ENCODE measurements at regions not wholly inside any gene's neighbourhood (a gene's known extent, or its start where the extent isn't known, plus 50 kb on each side); places are given as distances from the start of the nearest gene placed in this dataset.

DNA sequence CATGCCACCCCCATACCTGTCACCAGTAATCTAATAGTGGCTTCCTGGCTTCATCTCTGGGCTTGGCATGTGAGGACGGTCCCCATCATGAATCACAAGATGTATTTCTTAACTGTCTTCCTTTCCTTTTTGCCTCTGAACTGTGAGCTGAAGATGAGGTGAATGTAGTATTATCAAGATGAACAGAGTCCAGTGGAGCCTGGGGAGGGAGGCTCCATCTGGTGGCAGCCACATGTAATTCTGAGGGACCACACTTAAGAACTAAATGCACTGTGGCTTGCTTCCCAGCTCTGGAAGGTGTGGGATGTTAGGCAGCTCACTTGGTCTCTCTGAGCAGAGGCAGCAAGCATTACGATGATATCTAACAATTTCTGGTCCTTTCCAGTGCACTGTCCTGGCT lies 354.9 kb upstream of the ASIC2 start:
- no peaks in the 10 kb centered on the region for H3K4me1 Mint-ChIP-seq (ENCODE audit: low read depth)

DNA sequence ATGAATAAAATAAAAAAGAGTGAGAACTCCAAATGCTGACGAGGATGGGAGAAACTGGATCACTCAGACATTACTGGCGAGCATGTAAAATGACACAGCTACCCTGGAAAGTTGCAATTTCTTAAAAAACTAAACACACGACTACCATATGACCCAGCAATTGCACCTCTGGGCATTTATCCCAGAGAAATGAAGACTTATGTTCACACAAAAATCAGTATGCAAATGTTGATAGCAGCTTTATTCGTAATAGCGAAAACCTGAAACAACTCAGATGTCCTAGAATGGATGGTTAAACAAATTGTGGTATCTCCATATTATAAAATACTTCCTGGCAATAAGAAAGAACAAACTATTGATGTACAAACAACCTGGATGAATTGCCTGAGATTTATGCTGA lies 357.2 kb upstream of the ASIC2 start:
- Mint-ChIP-seq H3K36me3 (ENCODE audit: low read depth) (no peaks in the 10 kb centered on the region), H3K4me3 (no peak overlapping the region), H3K9me3 (no peaks in the 10 kb centered on the region), H3K27me3 (peaks cover 10% of the 10 kb centered on the region), H3K4me1 (ENCODE audit: low read depth) (no peaks in the 10 kb centered on the region), H3K27ac (no peak overlapping the region)
- intact Hi-C loops (cut with micrococcal nuclease): no loop called here

More for the DNA sequence above, 354.9 kb upstream of the ASIC2 start:
- H3K4me3 Mint-ChIP-seq: no peak overlapping the region
- peaks cover 10% of the 10 kb centered on the region for H3K27me3 Mint-ChIP-seq
- no peak overlapping the region for H3K27ac Mint-ChIP-seq
- no peaks in the 10 kb centered on the region for H3K36me3 Mint-ChIP-seq (ENCODE audit: low read depth)
- no peaks in the 10 kb centered on the region for H3K9me3 Mint-ChIP-seq
- intact Hi-C loops (cut with micrococcal nuclease): no loop called here

DNA sequence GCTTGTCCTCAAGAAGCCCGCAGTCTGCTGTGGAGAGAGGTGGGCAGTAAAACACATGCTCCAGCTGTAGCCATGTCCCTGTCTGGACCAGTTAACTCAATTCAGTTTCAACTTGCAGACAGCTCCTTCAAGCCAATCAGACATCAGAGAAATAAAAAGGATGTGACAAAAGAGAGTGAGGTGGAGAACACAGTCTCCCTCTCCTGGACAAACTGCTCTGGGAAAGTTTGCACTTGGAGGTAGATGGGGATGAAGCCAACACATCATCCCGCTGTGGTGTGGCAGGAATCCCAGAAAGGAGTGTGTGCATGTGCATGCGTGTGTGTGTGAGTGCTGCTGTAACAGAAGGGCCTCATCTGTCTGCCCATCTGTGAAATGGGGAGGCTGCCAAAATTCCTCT lies 358.6 kb upstream of the ASIC2 start:
- Mint-ChIP-seq H3K9me3 (no peaks in the 10 kb centered on the region), H3K4me1 (ENCODE audit: low read depth) (no peaks in the 10 kb centered on the region), H3K36me3 (ENCODE audit: low read depth) (no peaks in the 10 kb centered on the region), H3K4me3 (no peak overlapping the region), H3K27ac (no peak overlapping the region), H3K27me3 (peaks cover 6% of the 10 kb centered on the region)
- intact Hi-C loops (cut with micrococcal nuclease): no loop called here

DNA sequence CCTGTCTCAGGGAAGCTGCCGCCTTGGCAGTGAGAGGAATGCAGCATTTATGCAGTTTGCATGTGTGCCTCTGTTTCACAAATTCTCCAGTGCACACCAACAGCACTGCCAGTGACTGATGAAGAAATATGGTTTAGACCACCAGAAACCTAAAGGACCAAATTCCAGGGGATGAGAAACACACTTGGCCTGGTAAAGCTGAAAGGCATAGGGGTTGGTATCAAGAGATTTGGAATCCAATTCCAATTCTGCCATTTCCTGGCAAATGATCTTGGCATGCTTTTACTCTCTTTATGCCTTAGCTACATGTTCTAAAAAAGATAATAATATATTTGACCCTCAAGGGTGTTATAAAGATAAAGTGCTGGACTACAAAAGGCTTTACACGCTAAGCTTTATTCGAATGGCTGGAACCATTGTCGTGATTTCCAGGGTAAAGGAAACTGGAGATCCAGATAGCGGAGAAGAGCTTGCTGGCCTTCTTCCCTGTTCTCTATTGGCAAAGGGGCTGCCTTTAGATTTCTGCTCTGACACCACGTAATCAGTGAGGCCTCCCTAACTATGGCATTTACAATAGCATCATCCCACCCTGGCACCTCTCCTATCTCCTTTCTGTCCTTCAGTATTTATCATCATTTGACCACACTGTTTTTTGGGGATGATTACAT lies 359.8 kb upstream of the ASIC2 start:
- intact Hi-C loops (cut with micrococcal nuclease): no loop called here
- Mint-ChIP-seq H3K36me3 (ENCODE audit: low read depth) (no peaks in the 10 kb centered on the region), H3K9me3 (no peaks in the 10 kb centered on the region), H3K4me1 (ENCODE audit: low read depth) (no peaks in the 10 kb centered on the region), H3K27ac (no peak overlapping the region), H3K27me3 (peaks cover 3% of the 10 kb centered on the region), H3K4me3 (no peak overlapping the region)

DNA sequence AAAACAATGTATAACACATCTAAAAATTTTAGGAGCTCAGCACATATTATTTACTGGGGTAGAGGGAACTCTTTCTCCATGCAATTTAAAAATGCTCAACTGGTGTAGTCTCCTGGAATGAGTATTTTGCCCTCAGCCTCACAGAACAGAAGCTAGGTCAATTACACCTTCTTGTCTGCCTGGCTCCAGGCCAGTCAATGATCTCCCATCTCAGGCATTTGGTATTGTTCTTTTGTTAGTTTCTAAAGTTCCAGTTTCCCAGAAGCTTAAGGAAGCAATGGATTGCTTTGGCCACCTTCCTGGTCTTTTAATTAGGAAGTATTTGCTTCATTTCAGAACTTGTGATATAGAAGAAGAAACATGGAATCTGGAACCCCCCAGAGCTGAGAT lies 360.3 kb upstream of the ASIC2 start:
- H3K27me3 Mint-ChIP-seq: peaks cover 2% of the 10 kb centered on the region
- H3K36me3 Mint-ChIP-seq (ENCODE audit: low read depth): no peaks in the 10 kb centered on the region
- intact Hi-C loops (cut with micrococcal nuclease): no loop called here
- no peaks in the 10 kb centered on the region for H3K4me1 Mint-ChIP-seq (ENCODE audit: low read depth)
- H3K4me3 Mint-ChIP-seq: no peak overlapping the region
- no peaks in the 10 kb centered on the region for H3K9me3 Mint-ChIP-seq
- no peak overlapping the region for H3K27ac Mint-ChIP-seq

DNA sequence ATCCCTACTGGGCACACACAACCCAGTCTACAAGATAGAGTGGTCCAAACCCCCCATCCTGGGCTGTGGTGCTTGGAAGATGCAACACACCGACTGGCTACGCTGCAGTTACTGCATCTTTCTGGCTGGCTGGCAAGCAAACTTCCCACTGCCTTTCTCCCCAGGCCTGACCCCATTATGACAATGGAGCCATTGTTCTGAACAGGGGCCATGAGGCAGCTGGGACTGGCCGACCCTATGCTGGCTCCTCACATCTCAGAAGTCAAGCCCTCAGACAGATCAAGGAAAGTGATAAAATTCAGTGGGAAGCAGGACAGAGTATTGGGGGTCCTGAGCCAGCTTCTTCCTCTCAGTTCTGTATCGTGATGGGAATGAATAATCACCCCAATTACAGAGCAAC lies 364.1 kb upstream of the ASIC2 start:
- Mint-ChIP-seq H3K27me3 (peaks cover 2% of the 10 kb centered on the region), H3K4me3 (no peak overlapping the region), H3K4me1 (ENCODE audit: low read depth) (no peaks in the 10 kb centered on the region), H3K27ac (no peak overlapping the region), H3K36me3 (ENCODE audit: low read depth) (no peaks in the 10 kb centered on the region), H3K9me3 (no peaks in the 10 kb centered on the region)
- intact Hi-C loops (cut with micrococcal nuclease): no loop called here

DNA sequence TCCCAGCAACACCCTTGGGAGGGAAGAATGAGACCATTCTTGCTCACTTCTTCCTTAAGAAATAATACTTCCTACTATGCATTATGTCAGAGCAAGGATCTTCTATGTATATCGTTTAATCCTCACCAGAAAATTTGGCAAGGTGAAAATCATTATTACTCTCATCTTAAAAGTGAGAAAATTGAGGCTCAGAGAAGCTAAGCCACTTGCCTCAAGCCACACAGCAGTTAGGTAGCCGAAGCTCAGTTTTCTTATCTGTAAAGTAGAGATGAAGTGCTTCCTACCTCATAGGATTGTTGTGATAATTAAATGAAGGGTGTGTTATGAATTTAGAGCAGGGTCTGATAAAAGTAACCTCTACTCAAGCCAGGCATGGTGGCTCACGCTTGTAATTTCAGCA lies 368.9 kb upstream of the ASIC2 start:
- no peaks in the 10 kb centered on the region for H3K9me3 Mint-ChIP-seq
- intact Hi-C loops (cut with micrococcal nuclease): no loop called here
- H3K36me3 Mint-ChIP-seq (ENCODE audit: low read depth): no peaks in the 10 kb centered on the region

DNA sequence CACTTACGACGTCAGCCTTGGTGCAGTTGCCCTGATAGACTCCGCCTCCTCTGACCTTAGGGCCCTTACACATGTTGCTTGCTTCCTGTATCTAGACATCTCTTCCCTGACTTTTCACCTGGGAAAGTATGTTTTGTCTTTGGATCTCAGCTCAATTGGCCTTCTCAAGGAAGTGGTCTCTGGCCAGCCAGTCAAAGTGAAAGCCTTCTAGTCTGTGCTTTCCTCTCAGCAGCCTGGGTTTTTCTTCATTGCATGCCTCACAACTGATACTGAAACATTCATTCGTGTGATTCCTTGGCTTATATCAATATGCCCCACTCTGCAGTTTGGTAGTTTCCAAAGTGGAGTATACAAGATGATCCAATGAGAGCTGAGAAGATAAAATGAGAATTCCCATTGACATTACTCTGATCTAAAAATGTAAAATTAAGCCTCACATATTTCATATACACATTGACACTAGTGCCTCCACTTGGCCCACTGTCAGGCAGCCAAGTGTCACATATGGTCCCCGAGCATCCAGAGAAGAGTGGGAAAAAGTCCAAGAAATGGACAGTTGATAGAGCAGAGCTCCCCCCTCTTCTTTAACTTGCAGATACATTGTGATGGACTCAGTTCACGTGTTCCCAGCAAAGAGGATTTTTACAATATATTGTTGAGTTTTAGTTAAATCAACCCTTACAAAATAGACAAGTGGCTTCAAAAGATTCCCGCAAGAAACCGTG lies 371.2 kb upstream of the ASIC2 start:
- H3K27ac Mint-ChIP-seq: no peak overlapping the region
- intact Hi-C loops (cut with micrococcal nuclease): no loop called here

More for the DNA sequence above, 368.9 kb upstream of the ASIC2 start:
- Mint-ChIP-seq H3K27me3 (no peaks in the 10 kb centered on the region), H3K4me3 (no peak overlapping the region), H3K27ac (no peak overlapping the region), H3K4me1 (ENCODE audit: low read depth) (peaks cover under 1% of the 10 kb centered on the region)

DNA sequence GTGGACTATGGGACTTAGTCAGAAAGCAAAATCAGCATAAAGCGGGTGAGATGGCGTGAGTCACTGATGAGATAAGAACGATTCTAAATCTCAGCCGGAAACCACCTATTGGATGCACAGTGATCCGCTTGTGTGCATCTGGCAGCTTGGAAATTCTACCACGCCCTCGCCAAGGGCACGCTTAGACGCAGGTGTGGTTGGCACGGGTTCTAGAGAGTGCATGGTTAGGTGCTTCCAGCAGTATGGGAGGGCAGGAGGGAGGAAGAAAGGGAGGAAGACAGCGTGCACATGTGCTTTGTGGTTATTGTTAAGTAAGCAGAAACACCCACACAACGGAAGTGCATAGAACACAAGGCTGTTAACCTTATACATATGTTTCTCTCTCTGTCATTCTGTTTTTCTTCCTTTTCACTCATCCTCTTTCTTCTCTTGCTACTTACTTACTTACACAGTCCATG lies 374.0 kb upstream of the ASIC2 start:
- H3K9me3 Mint-ChIP-seq: no peaks in the 10 kb centered on the region
- intact Hi-C loops (cut with micrococcal nuclease): no loop called here
- peaks cover 9% of the 10 kb centered on the region for H3K4me1 Mint-ChIP-seq (ENCODE audit: low read depth)
- peaks cover 3% of the 10 kb centered on the region for H3K27me3 Mint-ChIP-seq
- no peaks in the 10 kb centered on the region for H3K36me3 Mint-ChIP-seq (ENCODE audit: low read depth)
- H3K4me3 Mint-ChIP-seq: no peak overlapping the region
- no peak overlapping the region for H3K27ac Mint-ChIP-seq

More for the DNA sequence above, 371.2 kb upstream of the ASIC2 start:
- H3K4me3 Mint-ChIP-seq: no peak overlapping the region
- no peaks in the 10 kb centered on the region for H3K36me3 Mint-ChIP-seq (ENCODE audit: low read depth)
- peaks cover 3% of the 10 kb centered on the region for H3K27me3 Mint-ChIP-seq
- H3K4me1 Mint-ChIP-seq (ENCODE audit: low read depth): peaks cover 9% of the 10 kb centered on the region
- H3K9me3 Mint-ChIP-seq: no peaks in the 10 kb centered on the region

DNA sequence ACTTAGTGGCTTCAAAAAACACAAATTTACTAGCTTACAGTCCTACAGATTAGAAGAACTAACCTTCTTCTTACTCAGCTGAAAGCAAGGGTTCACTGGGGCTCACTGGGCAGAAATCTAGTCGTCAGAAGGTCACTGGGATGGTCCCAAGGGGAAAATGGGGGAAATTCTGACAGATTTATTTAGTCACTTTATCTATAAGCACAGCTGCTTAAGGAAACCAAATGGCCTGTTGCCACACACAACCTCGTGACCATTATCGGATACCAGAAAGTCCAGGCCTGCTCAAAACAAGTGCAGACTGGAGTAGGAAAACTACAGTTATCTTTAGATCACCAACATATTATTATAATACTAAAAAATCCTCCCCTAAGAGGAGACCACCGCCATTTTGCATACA lies 374.6 kb upstream of the ASIC2 start:
- Mint-ChIP-seq H3K36me3 (ENCODE audit: low read depth) (no peaks in the 10 kb centered on the region), H3K4me3 (no peak overlapping the region), H3K27ac (no peak overlapping the region), H3K27me3 (peaks cover 3% of the 10 kb centered on the region), H3K4me1 (ENCODE audit: low read depth) (peaks cover 9% of the 10 kb centered on the region), H3K9me3 (no peaks in the 10 kb centered on the region)
- intact Hi-C loops (cut with micrococcal nuclease): no loop called here

DNA sequence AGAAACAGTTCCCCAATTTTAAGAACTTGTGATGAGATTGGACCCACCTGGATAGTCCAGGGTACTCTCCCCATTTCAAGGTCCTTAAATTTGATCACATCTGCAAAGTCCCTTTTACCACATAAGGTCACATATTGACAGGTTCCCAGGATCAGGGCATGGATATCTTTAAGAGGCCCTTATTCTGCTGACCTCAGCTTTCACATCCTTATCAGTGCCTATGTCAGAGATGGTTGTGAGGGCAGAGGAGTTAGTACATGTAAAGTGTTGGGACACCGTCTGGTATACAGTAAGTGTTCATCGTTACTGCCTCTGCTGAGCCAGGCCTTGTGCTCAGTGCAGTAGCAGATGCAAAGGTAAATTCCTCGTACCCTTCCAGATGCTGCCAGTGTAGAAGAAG lies 375.4 kb upstream of the ASIC2 start:
- Mint-ChIP-seq H3K4me1 (ENCODE audit: low read depth) (peaks cover 9% of the 10 kb centered on the region), H3K9me3 (no peaks in the 10 kb centered on the region), H3K27ac (no peak overlapping the region), H3K4me3 (no peak overlapping the region), H3K36me3 (ENCODE audit: low read depth) (no peaks in the 10 kb centered on the region), H3K27me3 (peaks cover 4% of the 10 kb centered on the region)
- intact Hi-C loops (cut with micrococcal nuclease): no loop called here

DNA sequence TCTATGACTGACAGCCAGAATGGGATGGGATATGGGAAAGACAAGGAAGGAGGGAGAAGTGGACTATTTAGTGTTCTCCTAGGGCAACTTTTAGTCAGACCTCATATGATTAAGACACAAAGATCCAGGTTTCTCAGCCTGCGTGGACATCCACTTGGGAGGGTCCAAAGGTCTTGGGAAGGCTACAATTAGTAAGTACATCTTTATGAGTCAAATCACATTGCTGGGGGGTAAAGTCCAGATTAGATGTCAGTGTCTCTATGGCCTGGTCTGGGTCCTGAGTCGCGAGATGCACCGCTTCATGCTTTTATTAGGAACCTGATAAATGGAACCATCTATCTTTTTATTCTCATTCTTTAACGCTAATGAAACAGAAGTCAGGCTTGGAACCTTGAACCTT lies 378.4 kb upstream of the ASIC2 start:
- Mint-ChIP-seq H3K4me1 (ENCODE audit: low read depth) (peaks cover 9% of the 10 kb centered on the region), H3K27ac (no peak overlapping the region), H3K36me3 (ENCODE audit: low read depth) (no peaks in the 10 kb centered on the region), H3K9me3 (no peaks in the 10 kb centered on the region), H3K27me3 (peaks cover 4% of the 10 kb centered on the region), H3K4me3 (no peak overlapping the region)
- intact Hi-C loops (cut with micrococcal nuclease): no loop called here

DNA sequence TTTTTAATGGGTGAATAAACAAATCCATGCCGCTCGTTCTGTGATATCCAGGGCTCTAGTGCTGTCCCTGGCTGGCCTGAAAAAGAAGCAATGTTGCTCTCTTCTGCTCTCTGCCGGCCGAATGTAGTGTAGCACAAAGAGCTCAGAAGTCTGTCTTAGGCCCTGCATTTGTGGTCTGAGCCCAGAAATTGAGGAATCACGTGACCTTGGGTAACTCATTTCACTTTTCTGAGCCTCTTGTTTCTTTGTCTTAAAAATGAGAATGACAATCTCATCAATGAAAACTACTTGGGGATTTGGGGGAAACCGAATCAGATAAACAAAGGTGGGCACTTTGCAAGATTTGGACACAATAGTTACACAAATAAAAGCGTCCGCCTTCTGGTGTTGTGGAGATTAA lies 381.6 kb upstream of the ASIC2 start:
- Mint-ChIP-seq H3K9me3 (no peaks in the 10 kb centered on the region), H3K27me3 (peaks cover 1% of the 10 kb centered on the region), H3K36me3 (ENCODE audit: low read depth) (no peaks in the 10 kb centered on the region), H3K4me3 (no peak overlapping the region), H3K4me1 (ENCODE audit: low read depth) (no peaks in the 10 kb centered on the region), H3K27ac (no peak overlapping the region)
- intact Hi-C loops (cut with micrococcal nuclease): no loop called here

DNA sequence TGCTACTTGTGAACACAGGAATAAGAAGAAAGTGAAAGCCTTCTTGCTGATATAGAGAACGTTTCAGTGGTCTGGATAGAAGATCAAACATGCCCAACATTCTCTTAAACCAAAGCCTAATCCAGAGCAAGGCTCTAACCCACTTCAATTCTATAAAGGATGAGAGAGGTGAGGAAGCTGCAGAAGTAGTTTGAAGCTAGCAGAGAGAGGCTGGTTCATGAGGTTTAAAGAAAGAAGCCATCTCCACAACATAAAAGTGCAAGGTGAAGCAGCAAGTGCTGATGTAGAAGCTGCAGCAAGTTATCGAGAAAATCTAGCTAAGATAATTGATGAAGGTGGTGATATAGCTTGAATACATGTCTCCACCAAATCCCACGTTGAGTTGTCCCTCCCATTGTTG lies 383.3 kb upstream of the ASIC2 start:
- peaks cover 1% of the 10 kb centered on the region for H3K27me3 Mint-ChIP-seq
- no peak overlapping the region for H3K27ac Mint-ChIP-seq
- H3K4me3 Mint-ChIP-seq: no peak overlapping the region
- no peaks in the 10 kb centered on the region for H3K36me3 Mint-ChIP-seq (ENCODE audit: low read depth)
- no peaks in the 10 kb centered on the region for H3K4me1 Mint-ChIP-seq (ENCODE audit: low read depth)
- H3K9me3 Mint-ChIP-seq: no peaks in the 10 kb centered on the region
- intact Hi-C loops (cut with micrococcal nuclease): no loop called here

DNA sequence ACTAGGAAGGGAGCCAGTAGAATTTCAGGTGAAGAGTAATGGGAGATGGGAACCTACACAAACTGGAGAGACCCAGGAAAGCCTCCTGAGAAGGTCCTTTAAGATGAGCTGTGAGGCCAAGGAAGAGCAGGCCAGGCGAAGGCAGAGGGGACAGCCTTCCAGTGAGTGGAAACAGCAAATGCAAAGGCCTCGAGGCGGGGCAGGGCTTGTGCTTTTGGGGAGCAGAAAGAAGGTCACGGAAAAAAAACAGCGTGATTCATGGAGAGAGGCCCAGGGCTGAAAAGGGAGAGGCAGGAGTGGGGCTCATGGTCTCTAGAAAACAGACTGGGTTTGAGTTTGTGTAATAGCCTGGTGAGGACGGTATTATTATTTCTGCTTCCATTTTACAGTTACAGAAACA lies 386.5 kb upstream of the ASIC2 start:
- H3K27ac Mint-ChIP-seq: no peak overlapping the region
- H3K27me3 Mint-ChIP-seq: no peaks in the 10 kb centered on the region
- H3K4me3 Mint-ChIP-seq: no peak overlapping the region
- no peaks in the 10 kb centered on the region for H3K36me3 Mint-ChIP-seq (ENCODE audit: low read depth)
- H3K9me3 Mint-ChIP-seq: no peaks in the 10 kb centered on the region
- no peaks in the 10 kb centered on the region for H3K4me1 Mint-ChIP-seq (ENCODE audit: low read depth)
- intact Hi-C loops (cut with micrococcal nuclease): no loop called here

All from dendritic cell treated with granulocyte-macrophage colony-stimulating factor and Interleukin-4, amounts not matched to agents 40 ng/mL and 50 ng/mL, for 4 days (primary cell).